Inflammatory macrophage treated with lipopolysaccharide for 4 hours (primary cell): ENCODE measurements at regions not wholly inside any gene's neighbourhood (a gene's known extent, or its start where the extent isn't known, plus 50 kb on each side); places are given as distances from the start of the nearest gene placed in this dataset.
A peak's percentile ranks its signal among the peaks of the same experiment; 100 is the strongest.

Experiments used
- DNase-seq: peaks from one replicate; pipeline ENCODE4 v3.0.0-alpha.2; 2020

- no peak for DNase-seq
Observed at GRCh38 chr14:38124506-38124905, 83.2 kb upstream of the SSTR1 start.

GRCh38 chr14:38125481-38126037, 82.1 kb upstream of the SSTR1 start:
- DNase-seq: no peak

- no peak for DNase-seq
Observed at GRCh38 chr14:38127356-38127755, 80.3 kb upstream of the SSTR1 start.

GRCh38 chr14:38127784-38128183, 79.9 kb upstream of the SSTR1 start:
- DNase-seq: no peak

- DNase-seq: no peak
Observed at GRCh38 chr14:38128640-38129039, 79.1 kb upstream of the SSTR1 start.

GRCh38 chr14:38129192-38129591, 78.5 kb upstream of the SSTR1 start:
- DNase-seq: no peak

- no peak for DNase-seq
Observed at GRCh38 chr14:38129705-38130104, 78.0 kb upstream of the SSTR1 start.

GRCh38 chr14:38134416-38135030, 73.2 kb upstream of the SSTR1 start:
- DNase-seq: no peak

- no peak for DNase-seq
Observed at GRCh38 chr14:38135106-38135867, 72.4 kb upstream of the SSTR1 start.

GRCh38 chr14:38137005-38137404, 70.7 kb upstream of the SSTR1 start:
- DNase-seq: no peak

- DNase-seq: no peak
Observed at GRCh38 chr14:38138473-38139138, 69.1 kb upstream of the SSTR1 start.

GRCh38 chr14:38139926-38140325, 67.8 kb upstream of the SSTR1 start:
- no peak for DNase-seq

- no peak for DNase-seq
Observed at GRCh38 chr14:38143170-38143569, 64.5 kb upstream of the SSTR1 start.

- DNase-seq: peak; percentile 71
Observed at GRCh38 chr14:38143659-38144505, 63.8 kb upstream of the SSTR1 start.

GRCh38 chr14:38145142-38145541, 62.6 kb upstream of the SSTR1 start:
- DNase-seq: no peak

GRCh38 chr14:38150075-38150474, 57.6 kb upstream of the SSTR1 start:
- DNase-seq: no peak
